ENCODE measurements at regions not wholly inside any gene's neighbourhood (a gene's known extent, or its start where the extent isn't known, plus 50 kb on each side); places are given as distances from the start of the nearest gene placed in this dataset.
"Not testable (repeated sequence)": the region's sequence is repeated elsewhere in the genome, so short reads cannot be mapped to it uniquely, and the experiment has no call there.

DNA sequence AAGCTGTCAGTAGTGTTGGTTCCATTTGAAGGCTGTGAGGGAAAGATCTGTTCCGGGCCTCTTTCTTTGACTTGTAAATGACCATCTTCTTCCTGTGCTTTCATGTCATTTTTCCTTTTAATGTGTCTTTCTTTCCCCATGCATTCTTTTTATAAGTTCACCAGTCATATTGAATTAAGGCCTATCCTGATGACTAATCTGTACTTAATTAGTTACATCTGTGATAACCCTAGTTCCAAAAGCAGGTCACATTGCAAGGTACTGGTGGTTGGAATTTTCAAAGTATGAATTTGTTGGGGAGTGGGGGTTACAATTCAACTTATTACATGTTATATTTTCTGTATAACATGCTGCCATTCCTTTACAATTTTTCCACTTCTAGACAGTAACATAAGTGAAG, 1642.1 kb upstream of the FLRT2 start:
- WGBS (ENCODE audit: insufficient coverage): no CpG with 5 or more reads among the region's 1 CpG

DNA sequence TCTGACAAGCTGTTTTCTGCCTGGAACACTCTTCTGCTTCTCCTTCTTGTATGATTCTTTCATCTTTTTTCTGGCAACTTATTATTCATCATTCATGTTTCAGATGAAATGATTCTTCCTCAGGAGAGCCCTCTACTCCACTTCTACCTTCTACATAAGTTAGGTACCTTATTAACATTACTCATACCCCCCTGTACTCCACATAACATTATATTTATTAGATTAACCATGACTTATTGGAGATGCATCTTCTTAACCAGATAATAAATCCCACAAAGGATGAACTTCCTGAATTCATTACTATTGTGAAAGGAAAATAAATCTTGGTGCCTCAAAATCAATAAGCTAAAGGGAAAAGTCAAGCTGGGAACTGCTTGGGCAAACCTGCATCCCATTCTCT, 1636.5 kb upstream of the FLRT2 start:
- Histone ChIP-seq H3K4me3 (ENCODE audit: low read depth, low read length) (no peak overlapping the region), H3K36me3 (ENCODE audit: control insufficient read depth, insufficient read depth, low read length) (no peaks in the 10 kb centered on the region), H3K9me3 (ENCODE audit: control insufficient read depth, insufficient read depth, low read length) (no peaks in the 10 kb centered on the region), H3K27ac (ENCODE audit: low read depth, low read length) (no peak overlapping the region), H3K4me1 (ENCODE audit: control insufficient read depth, insufficient read depth, low read length) (no peaks in the 10 kb centered on the region), H3K27me3 (ENCODE audit: control insufficient read depth, insufficient read depth, low read length) (no peaks in the 10 kb centered on the region)
- DNase-seq (ENCODE audit: low read depth in 4 of 6, low spot score in 6 of 6): no peak

More for the DNA sequence above, 1642.1 kb upstream of the FLRT2 start:
- Histone ChIP-seq H3K4me3 (ENCODE audit: low read depth, low read length) (no peak overlapping the region), H3K27ac (ENCODE audit: low read depth, low read length) (no peak overlapping the region), H3K9me3 (ENCODE audit: control insufficient read depth, insufficient read depth, low read length) (no peaks in the 10 kb centered on the region), H3K4me1 (ENCODE audit: control insufficient read depth, insufficient read depth, low read length) (no peaks in the 10 kb centered on the region), H3K36me3 (ENCODE audit: control insufficient read depth, insufficient read depth, low read length) (no peaks in the 10 kb centered on the region), H3K27me3 (ENCODE audit: control insufficient read depth, insufficient read depth, low read length) (no peaks in the 10 kb centered on the region)
- DNase-seq (ENCODE audit: low read depth in 4 of 6, low spot score in 6 of 6): no peak

DNA sequence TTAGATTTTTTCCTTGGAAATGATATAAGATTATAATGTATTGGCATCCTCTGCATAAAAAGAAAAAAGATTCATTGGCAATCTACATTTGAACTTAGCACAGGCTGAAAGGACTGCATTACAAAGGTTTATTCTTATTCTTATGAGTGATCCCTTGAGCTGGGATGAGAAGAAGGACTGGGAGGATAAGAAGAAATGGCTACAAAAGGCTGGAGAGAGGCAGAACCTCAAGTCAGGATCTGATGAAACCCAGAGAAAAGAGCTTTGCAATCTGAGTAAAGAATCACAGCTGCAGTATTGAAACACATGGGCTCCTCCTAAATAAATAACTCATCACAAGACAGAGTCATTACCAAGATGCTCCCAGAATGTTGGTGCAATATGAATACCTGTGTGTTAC, 1635.4 kb upstream of the FLRT2 start:
- no peaks in the 10 kb centered on the region for H3K9me3 ChIP-seq (ENCODE audit: control insufficient read depth, insufficient read depth, low read length)
- no peaks in the 10 kb centered on the region for H3K4me1 ChIP-seq (ENCODE audit: control insufficient read depth, insufficient read depth, low read length)
- no peak overlapping the region for H3K4me3 ChIP-seq (ENCODE audit: low read depth, low read length)
- H3K27me3 ChIP-seq (ENCODE audit: control insufficient read depth, insufficient read depth, low read length): no peaks in the 10 kb centered on the region
- no peak overlapping the region for H3K27ac ChIP-seq (ENCODE audit: low read depth, low read length)
- no peak for DNase-seq (ENCODE audit: low read depth in 4 of 6, low spot score in 6 of 6)
- no peaks in the 10 kb centered on the region for H3K36me3 ChIP-seq (ENCODE audit: control insufficient read depth, insufficient read depth, low read length)

DNA sequence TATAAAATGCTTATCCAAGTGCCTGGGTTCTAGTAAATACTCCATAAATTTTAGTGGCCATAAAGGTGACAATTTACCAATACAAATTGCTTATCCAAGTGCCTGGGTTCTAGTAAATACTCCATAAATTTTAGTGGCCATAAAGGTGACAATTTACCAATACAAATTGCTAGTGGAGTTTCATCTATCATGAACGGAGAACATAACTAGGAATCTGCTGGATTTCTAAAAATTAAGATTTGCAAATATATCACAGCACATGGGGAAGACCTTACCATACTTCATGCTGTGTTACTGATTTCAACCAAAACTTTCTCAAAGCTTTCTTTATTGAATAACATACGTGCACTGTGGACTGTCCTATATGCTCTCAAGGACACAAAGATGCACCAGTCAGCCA, 1631.4 kb upstream of the FLRT2 start:
- not testable (repeated sequence) for DNase-seq (ENCODE audit: low read depth in 4 of 6, low spot score in 6 of 6); H3K4me3 ChIP-seq (ENCODE audit: low read depth, low read length); H3K36me3 ChIP-seq (ENCODE audit: control insufficient read depth, insufficient read depth, low read length)

DNA sequence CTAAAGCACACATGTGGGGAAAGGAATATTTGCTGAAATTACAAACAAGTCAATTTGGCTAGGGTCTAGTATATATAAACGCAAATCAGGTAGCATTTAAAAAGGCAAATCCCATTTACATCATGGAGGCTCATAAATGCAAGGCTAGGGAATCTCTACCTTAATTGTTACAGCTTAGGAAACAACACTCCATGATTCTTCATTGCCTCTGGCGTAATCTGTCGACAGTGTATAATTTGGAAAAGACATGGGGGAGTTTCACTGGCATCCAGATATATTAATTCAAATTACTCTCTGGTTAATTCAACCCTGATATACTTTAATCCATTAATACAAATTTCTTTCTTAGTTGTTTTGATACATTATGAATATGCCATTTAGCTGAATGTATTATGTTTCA, 1630.2 kb upstream of the FLRT2 start:
- no peaks in the 10 kb centered on the region for H3K4me1 ChIP-seq (ENCODE audit: control insufficient read depth, insufficient read depth, low read length)
- H3K4me3 ChIP-seq (ENCODE audit: low read depth, low read length): no peak overlapping the region
- no peaks in the 10 kb centered on the region for H3K9me3 ChIP-seq (ENCODE audit: control insufficient read depth, insufficient read depth, low read length)
- H3K27me3 ChIP-seq (ENCODE audit: control insufficient read depth, insufficient read depth, low read length): no peaks in the 10 kb centered on the region
- no peak overlapping the region for H3K27ac ChIP-seq (ENCODE audit: low read depth, low read length)
- DNase-seq (ENCODE audit: low read depth in 4 of 6, low spot score in 6 of 6): peak in 1 of 6 donors; percentile 83
- no CpG with 5 or more reads among the region's 3 CpGs for WGBS (ENCODE audit: insufficient coverage)
- no peaks in the 10 kb centered on the region for H3K36me3 ChIP-seq (ENCODE audit: control insufficient read depth, insufficient read depth, low read length)

More for the DNA sequence above, 1631.4 kb upstream of the FLRT2 start:
- WGBS (ENCODE audit: insufficient coverage): 20% methylated on average over 1 of the region's 2 CpGs
- H3K27ac ChIP-seq (ENCODE audit: low read depth, low read length); H3K9me3 ChIP-seq (ENCODE audit: control insufficient read depth, insufficient read depth, low read length); H3K27me3 ChIP-seq (ENCODE audit: control insufficient read depth, insufficient read depth, low read length); H3K4me1 ChIP-seq (ENCODE audit: control insufficient read depth, insufficient read depth, low read length): not testable (repeated sequence)

DNA sequence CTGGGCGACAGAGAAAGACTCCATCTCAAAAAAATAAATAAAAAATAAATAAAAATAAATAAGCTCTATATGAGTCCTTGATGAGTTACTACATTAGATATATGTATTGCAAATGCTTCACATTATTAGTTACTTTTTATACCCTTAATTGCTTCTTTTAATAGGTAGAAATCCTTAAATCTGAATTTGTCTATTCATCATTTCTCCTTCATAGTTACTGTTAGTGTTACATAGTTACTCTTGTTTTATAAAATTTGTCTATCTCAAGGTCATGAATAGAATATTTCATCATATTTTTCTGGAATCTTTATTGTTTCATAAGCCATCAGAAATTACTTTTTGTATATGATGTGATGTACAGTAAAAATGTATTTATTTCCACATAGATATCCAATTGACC, 1624.8 kb upstream of the FLRT2 start:
- Histone ChIP-seq H3K4me3 (ENCODE audit: low read depth, low read length) (no peak overlapping the region), H3K27ac (ENCODE audit: low read depth, low read length) (no peak overlapping the region), H3K4me1 (ENCODE audit: control insufficient read depth, insufficient read depth, low read length) (no peaks in the 10 kb centered on the region), H3K9me3 (ENCODE audit: control insufficient read depth, insufficient read depth, low read length) (no peaks in the 10 kb centered on the region), H3K36me3 (ENCODE audit: control insufficient read depth, insufficient read depth, low read length) (no peaks in the 10 kb centered on the region), H3K27me3 (ENCODE audit: control insufficient read depth, insufficient read depth, low read length) (no peaks in the 10 kb centered on the region)
- WGBS (ENCODE audit: insufficient coverage): no CpG with 5 or more reads among the region's 1 CpG
- DNase-seq (ENCODE audit: low read depth in 4 of 6, low spot score in 6 of 6): no peak

DNA sequence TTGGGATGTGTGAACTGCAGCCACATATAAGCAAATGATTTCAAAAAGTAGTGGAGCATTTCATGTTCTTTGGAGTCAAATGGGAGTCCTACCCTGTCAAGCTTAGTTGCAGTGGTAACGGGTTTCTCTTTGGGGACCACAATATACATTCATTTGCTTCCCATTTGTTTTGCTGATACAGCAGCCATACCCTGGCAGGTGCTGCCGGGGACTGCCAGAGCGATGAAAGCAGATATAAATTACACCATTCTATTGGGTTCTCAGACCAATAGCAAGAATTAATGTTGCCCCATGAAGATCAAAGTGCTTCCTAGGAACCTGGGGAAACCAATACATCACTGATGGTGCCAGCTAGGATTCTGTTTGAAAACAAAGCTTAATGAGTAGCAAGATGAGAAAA, 1621.5 kb upstream of the FLRT2 start:
- Histone ChIP-seq H3K36me3 (ENCODE audit: control insufficient read depth, insufficient read depth, low read length) (no peaks in the 10 kb centered on the region), H3K27me3 (ENCODE audit: control insufficient read depth, insufficient read depth, low read length) (no peaks in the 10 kb centered on the region), H3K4me1 (ENCODE audit: control insufficient read depth, insufficient read depth, low read length) (no peaks in the 10 kb centered on the region), H3K27ac (ENCODE audit: low read depth, low read length) (no peak overlapping the region), H3K9me3 (ENCODE audit: control insufficient read depth, insufficient read depth, low read length) (no peaks in the 10 kb centered on the region), H3K4me3 (ENCODE audit: low read depth, low read length) (no peak overlapping the region)
- 24% methylated on average over 2 of the region's 3 CpGs for WGBS (ENCODE audit: insufficient coverage)
- peak in 1 of 6 donors; percentile 69 for DNase-seq (ENCODE audit: low read depth in 4 of 6, low spot score in 6 of 6)

DNA sequence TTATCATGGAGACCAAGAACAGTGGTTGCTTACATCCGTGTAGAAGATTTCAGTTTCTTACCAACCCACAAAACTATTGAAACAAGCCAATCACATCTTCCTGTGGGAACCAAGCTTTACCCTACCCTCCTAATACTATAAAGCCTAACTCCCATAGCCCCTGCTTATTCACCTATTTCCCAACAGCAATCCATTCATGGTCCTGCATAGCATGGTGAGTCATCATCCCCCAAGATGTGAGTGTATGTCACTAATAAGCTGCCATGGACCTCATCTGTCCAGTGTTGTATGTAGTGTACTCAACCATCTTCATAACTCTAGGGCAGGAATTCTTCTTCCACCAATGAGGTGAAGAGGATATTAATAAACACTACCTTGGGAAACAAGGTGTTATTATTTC, 1620.4 kb upstream of the FLRT2 start:
- no peak for DNase-seq (ENCODE audit: low read depth in 4 of 6, low spot score in 6 of 6)
- no peaks in the 10 kb centered on the region for H3K9me3 ChIP-seq (ENCODE audit: control insufficient read depth, insufficient read depth, low read length)
- no peaks in the 10 kb centered on the region for H3K4me1 ChIP-seq (ENCODE audit: control insufficient read depth, insufficient read depth, low read length)
- 90% methylated on average over 1 of the region's 1 CpG for WGBS (ENCODE audit: insufficient coverage)
- H3K4me3 ChIP-seq (ENCODE audit: low read depth, low read length): no peak overlapping the region
- no peak overlapping the region for H3K27ac ChIP-seq (ENCODE audit: low read depth, low read length)
- no peaks in the 10 kb centered on the region for H3K36me3 ChIP-seq (ENCODE audit: control insufficient read depth, insufficient read depth, low read length)
- no peaks in the 10 kb centered on the region for H3K27me3 ChIP-seq (ENCODE audit: control insufficient read depth, insufficient read depth, low read length)

DNA sequence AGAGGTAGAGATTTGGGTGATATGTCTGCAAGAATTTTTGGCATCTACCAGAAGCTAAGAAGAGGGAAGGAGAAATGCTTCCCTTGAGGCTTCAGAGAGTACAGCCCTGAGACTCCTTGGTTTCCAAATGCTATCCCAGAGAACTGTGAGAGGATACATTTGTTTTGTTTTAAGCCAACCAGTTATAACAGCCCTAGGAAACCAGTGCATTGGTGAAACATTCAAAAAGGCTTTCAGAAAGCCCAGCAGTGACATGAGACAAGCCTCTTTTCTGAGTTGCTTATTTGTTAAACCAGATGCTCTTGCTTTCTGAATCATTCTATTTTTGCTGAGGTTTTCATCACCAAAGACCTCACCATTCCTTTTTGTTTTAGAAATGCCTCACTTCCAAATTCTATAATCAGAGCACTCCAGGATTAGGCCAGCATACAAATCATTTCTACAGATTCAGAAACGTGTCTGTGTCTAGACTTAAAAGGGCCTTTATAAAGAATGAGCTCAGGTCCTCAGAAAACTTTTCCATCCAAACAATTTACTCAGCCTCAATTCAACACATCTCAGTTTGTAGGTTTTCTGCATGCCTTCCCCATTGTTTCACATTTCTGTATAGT, 1617.8 kb upstream of the FLRT2 start:
- Histone ChIP-seq H3K4me1 (ENCODE audit: control insufficient read depth, insufficient read depth, low read length) (no peaks in the 10 kb centered on the region), H3K4me3 (ENCODE audit: low read depth, low read length) (no peak overlapping the region), H3K36me3 (ENCODE audit: control insufficient read depth, insufficient read depth, low read length) (no peaks in the 10 kb centered on the region), H3K9me3 (ENCODE audit: control insufficient read depth, insufficient read depth, low read length) (no peaks in the 10 kb centered on the region), H3K27ac (ENCODE audit: low read depth, low read length) (no peak overlapping the region), H3K27me3 (ENCODE audit: control insufficient read depth, insufficient read depth, low read length) (no peaks in the 10 kb centered on the region)
- peak in 2 of 6 donors; percentile 14 to 15 for DNase-seq (ENCODE audit: low read depth in 4 of 6, low spot score in 6 of 6)
- no CpG with 5 or more reads among the region's 1 CpG for WGBS (ENCODE audit: insufficient coverage)

DNA sequence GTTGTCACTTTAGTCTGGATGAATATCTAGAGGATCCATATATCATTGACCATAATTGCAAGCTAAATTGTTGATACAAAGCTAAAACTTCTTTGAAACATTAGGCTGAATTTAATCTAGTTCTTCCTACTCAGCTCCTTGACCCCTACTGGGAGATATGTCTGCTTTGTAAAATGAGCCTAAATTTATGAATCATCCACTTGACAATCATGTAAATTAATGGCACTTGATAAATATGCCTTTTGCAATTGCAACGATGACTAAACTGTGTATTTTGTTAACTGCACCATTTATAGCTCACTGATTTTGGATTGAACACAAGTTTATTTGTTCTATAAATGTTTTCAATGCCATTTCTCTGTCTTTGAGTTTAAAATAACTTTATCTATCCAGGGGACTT, 1616.5 kb upstream of the FLRT2 start:
- Histone ChIP-seq H3K9me3 (ENCODE audit: control insufficient read depth, insufficient read depth, low read length) (no peaks in the 10 kb centered on the region), H3K27ac (ENCODE audit: low read depth, low read length) (no peak overlapping the region), H3K27me3 (ENCODE audit: control insufficient read depth, insufficient read depth, low read length) (no peaks in the 10 kb centered on the region), H3K4me1 (ENCODE audit: control insufficient read depth, insufficient read depth, low read length) (no peaks in the 10 kb centered on the region), H3K4me3 (ENCODE audit: low read depth, low read length) (no peak overlapping the region), H3K36me3 (ENCODE audit: control insufficient read depth, insufficient read depth, low read length) (no peaks in the 10 kb centered on the region)
- WGBS (ENCODE audit: insufficient coverage): no CpG with 5 or more reads among the region's 1 CpG
- no peak for DNase-seq (ENCODE audit: low read depth in 4 of 6, low spot score in 6 of 6)
